Stimulated activated CD8-positive, alpha-beta memory T cell treated with anti-CD3 and anti-CD28 coated beads, Interleukin-12 subunit alpha, Interleukin-12 subunit beta, amount 100 ng/mL, for 4 hours (primary cell): ENCODE measurements at regions not wholly inside any gene's neighbourhood (a gene's known extent, or its start where the extent isn't known, plus 50 kb on each side); places are given as distances from the start of the nearest gene placed in this dataset.

ENCODE experiments used
- DNase-seq: peaks from one replicate; pipeline ENCODE4 v3.0.0-alpha.2; 2020; ENCODE audit warnings: low read depth

DNA sequence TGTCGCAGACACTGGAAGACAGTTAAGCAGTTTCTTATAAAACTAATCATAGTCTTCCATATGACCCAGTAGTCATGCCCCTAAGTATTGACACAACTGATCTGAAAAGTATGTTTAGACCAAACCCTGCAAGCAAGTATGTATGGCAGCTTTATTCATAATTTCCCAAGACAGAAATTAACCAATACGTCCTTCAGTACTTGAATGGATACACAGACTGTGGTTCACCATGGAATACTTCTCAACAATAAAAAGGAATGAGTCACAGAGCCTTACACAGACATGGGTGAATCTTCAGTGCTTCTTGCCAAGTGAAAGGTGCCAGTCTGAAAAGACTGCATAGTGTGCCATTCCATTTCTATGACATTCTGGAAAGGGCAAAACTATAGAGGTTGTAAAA lies 50.2 kb upstream of the AKR1E2 start:
- no peak for DNase-seq

DNA sequence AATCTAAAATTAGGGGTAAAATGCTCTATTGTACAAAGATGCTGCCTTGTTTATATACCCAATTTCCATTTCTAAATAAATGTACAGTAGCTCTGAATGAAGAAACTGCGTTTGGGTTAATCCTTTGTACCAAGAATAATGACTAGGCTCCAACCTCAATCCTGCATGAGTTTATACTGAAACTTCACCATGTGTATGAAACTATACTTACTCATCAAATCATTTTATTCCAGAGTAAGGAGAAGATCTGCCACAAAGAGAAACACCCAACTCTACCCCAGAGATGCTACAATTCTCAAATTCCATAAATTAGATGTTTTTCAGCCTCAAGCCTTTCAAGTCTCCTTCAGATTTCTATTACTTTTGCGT lies 53.8 kb upstream of the AKR1E2 start:
- DNase-seq, result no peak

GRCh38 chr10:4771554-4772201 lies 54.3 kb upstream of the AKR1E2 start:
- no peak for DNase-seq

DNA sequence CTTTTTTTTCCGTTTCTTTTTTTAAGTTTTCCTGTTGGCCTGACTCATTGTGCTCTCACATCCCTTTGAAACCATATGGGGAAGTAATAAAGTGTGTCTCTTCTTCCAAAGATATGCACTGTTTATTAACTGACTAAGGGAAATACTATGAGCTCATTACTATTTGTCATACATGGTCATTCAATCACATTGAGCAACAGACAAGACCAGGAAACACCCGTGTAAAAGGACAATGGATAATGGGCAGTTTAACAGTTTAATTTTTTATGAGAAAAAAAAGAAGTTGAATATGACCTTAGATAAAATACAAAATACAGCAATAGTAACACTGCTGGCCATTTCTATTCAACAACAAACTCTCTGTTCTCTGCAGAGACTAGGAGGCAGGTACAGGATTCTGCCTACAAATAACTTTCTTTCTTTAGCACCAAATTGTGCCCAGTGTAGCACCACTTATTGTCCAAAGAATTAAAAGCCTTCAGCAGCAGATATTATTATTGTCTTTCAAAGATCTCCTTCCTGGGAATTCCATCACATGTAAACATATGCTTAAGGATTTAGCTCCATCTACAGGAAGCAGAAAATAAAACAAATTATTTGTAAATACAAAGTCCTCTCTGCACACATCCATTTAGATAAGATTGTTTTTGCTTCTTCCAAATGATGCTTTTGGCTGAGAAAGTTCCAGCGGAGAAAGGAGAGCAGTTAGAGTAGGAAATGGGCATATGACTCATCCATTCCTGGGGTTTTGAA lies 55.0 kb upstream of the AKR1E2 start:
- DNase-seq, result no peak

DNA sequence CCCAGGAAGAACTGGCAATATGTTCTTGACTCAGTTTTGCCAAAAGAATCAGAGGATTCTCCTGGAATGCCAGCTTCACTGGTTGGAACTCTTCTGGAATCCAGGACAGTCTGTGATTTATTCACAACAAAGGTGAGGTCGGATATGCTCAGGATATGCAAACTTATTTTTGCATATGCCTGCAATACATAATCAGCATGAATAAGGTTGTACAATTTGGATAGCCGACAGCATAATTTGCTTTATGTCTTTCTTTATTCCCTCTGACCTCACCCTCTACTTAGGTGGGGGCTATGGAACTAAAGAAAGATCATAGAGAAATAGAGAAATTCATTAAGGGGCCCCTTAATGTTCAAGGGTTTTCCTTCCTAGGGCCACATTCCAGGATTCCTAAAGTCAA lies 57.6 kb upstream of the AKR1E2 start:
- DNase-seq, result no peak

DNA sequence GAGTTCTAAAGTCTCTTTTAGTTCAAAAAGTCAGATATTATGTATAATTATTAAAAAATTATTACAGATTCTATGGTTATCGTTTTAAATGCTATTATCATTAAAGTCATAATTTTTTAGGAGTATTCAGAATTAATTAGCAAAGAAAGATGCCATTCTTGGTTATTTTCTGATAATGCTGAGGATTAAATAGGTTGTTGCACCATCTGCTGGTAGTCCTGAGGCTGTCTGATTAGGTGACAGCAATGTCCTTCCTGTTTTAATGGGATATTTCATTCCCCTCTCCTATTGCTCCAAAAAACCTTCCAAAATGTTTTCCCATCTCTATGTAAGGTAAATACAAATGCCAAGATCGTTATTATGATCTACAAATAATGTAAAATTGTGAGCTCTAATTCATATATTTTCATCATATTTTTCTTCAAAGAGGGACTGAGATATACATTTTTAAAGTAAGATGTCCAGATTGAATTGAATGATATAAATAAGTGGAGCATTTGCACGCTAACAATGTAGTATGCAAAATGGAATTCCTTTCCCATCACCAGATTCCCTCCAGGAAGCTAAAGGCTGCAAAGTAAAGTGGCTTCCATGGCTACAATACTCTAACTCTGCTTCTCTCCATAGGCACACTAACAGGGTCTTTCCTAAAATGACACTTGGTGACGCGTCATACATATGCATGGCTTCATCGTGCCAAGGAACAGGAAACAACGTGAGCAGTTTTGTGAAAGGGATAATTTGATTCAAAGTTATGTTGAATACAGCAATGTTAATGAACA lies 58.8 kb upstream of the AKR1E2 start:
- DNase-seq, result no peak

- DNase-seq, result no peak
Observed at GRCh38 chr10:4766454-4766853, 59.6 kb upstream of the AKR1E2 start.

DNA sequence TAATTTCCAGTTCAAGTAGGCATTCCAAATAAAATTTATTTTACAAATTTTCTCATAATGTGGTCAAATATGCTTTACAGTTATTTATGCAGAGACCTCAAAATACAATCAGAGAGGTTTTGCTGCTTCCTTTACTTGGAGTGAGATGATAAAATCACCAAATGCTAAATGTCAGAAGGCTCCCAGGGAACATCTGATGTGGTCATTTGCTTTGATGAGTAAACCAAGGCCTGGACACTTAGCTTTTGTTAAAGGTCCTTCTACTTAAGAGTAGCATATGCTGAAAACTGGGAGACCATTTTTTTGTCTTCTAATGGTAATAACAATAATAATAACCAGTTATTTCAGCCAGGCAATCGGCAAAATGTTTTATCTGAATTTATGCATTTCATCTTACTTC lies 60.6 kb upstream of the AKR1E2 start:
- DNase-seq, result no peak

DNA sequence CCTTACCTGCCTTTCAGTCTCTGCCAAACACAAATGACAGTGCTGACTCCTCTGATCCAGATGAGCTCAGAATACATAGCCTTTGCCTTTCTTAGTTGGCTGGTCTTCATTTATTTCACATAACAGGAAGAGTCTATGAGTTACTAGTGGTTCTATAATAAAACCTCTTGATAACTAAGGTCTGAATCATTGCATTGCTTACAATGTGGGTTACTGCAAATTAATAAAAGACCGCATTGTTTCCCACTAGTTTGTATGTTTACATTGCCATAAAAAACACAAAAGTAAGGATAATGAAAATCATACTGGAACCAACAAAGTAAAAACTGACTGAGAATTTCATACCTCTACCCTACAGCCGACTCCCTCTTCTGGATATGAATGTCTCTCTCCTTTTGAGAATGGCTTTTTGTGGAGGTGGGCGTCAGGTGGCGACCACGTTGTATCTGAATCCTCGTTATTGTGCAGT lies 62.0 kb upstream of the AKR1E2 start:
- no peak for DNase-seq

- no peak for DNase-seq
Observed at GRCh38 chr10:4763513-4763912, 62.5 kb upstream of the AKR1E2 start.

- no peak for DNase-seq
Observed at GRCh38 chr10:4758256-4758655, 67.8 kb upstream of the AKR1E2 start.

GRCh38 chr10:4755286-4755989 lies 70.6 kb upstream of the AKR1E2 start:
- no peak for DNase-seq

- DNase-seq, result no peak
Observed at GRCh38 chr10:4754143-4754542, 71.9 kb upstream of the AKR1E2 start.

GRCh38 chr10:4751211-4751610 lies 74.8 kb upstream of the AKR1E2 start:
- no peak for DNase-seq

GRCh38 chr10:4749271-4749574 lies 76.8 kb upstream of the AKR1E2 start:
- DNase-seq, result no peak

DNA sequence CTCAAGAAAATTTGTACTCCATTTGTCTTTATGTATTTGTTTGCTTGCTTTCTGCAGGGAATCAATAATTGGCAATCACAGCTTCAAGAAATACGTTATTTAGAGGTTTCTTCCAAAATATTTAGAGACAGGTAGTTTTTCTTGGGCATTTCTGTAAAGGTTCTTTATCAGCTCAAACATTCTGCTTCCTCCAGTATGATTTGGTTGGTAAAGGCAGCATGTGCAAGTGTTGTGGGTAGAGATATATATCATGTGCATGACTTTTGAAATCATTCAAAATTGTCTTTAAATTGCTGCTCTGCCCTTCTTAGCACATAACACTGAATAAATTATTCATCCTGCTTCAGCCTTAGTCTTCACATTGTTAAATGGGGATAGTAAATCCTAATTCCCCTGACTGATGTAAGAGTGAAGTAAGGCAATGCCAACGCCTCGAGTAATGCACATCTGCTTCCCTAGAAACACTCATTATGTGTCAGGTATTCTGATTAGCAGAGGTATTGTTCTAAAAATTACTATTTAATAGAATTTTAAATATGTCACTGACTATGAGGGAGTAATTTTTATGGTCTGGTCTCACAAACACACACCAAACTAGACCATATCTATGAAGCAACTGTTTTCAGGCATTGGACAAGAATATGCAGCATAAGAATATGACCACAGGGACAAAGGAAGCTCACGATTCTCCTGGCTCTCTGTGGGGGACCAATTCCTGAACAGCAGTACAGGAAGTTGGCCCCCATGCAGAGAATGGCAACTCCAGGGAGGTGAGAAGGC lies 77.3 kb upstream of the AKR1E2 start:
- no peak for DNase-seq

DNA sequence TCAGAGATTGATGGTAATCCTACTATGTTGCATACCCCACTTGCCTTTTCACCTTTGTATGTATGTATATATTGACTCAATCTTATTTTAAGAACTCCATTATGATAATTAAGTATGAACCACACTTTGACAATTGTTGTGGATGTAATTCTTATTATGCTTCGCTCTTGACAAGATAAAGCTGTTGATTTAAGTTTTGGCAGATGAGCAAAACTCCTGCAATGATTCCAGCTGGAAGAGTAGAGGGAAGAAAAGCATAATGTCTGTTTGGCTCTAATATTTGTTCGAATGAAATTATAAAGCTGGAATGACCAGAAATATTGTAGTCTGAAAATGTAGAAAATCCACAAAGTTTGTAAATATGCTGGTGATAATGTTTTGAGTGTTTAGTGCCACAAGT lies 83.8 kb upstream of the AKR1E2 start:
- DNase-seq, result no peak

GRCh38 chr10:4740471-4740870 lies 85.5 kb upstream of the AKR1E2 start:
- DNase-seq, result no peak

DNA sequence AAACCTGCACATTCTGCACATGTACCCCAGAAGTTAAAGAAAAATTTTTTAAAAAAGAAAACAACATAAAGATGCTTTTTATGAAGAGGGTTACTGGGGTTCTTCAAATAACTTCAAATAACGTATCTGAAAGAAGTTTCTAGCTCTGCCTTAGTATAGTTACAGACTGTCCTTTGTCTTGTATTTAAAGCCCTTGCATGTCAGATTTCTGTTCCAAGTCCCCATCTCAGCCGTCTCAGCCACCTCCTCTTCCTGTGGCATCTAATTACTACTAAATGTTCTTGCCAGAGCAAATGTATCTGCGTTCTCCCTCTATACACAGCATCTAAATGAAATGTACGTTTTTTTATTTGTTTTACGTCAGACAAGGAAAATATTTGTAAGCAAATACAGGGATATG lies 89.4 kb upstream of the AKR1E2 start:
- DNase-seq, result no peak

DNA sequence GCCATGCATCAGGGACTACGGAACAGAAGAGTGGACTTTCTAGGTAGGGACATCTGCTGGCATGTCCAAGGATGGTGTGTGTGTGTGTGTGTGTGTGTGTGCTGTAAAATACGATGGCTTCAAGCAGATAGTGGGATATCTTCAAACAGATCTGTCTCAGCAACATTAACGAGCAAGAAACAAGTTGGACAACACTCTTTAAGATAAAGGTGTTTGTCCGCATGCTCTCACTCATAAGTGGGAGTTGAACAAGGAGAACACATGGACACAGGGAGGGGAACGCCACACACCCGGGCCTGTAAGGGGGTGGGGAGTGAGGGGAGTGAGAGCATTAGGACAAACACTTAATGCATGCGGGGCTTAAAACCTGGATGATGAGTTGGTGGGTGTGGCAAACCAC lies 89.8 kb upstream of the AKR1E2 start:
- DNase-seq, result no peak

GRCh38 chr10:4733843-4734224 lies 92.2 kb upstream of the AKR1E2 start:
- DNase-seq, result no peak
